ENCODE measurements at regions not wholly inside any gene's neighbourhood (a gene's known extent, or its start where the extent isn't known, plus 50 kb on each side); places are given as distances from the start of the nearest gene placed in this dataset.

GRCh38 chr21:41024341-41024740, 143.6 kb upstream of the BACE2 start:
- Histone ChIP-seq H3K4me3 (no peak overlapping the region), H3K4me1 (peaks cover 0 to 5% (median 0%) of the 10 kb centered on the region in 4 donors), H3K27ac (no peak overlapping the region), H3K27me3 (peaks cover 0 to 3% (median 0%) of the 10 kb centered on the region in 3 donors), H3K9me3 (peaks cover 0 to 9% (median 4%) of the 10 kb centered on the region in 4 donors), H3K36me3 (no peaks in the 10 kb centered on the region)
- intact Hi-C loops (cut with DNase I; ENCODE audit: low total_unique reads) = no loop called here
- WGBS, 5 donors = 57 to 92% (median 81%) methylated on average over 2 of the region's 2 CpGs
- TF ChIP-seq EP300 (IDR thresholded peaks at IDR 0.05) (no peak), POLR2A (IDR thresholded peaks at IDR 0.05) (no peak), POLR2AphosphoS5 (IDR thresholded peaks at IDR 0.05) (no peak), CTCF (IDR thresholded peaks at IDR 0.05) (no peak)
- DNase-seq = no peak

- Histone ChIP-seq H3K27me3 (peaks cover 0 to 3% (median 0%) of the 10 kb centered on the region in 3 donors), H3K36me3 (no peaks in the 10 kb centered on the region), H3K27ac (no peak overlapping the region), H3K4me1 (peaks cover 0 to 9% (median 2%) of the 10 kb centered on the region in 4 donors), H3K4me3 (no peak overlapping the region), H3K9me3 (peaks cover 0 to 9% (median 4%) of the 10 kb centered on the region in 4 donors)
- no peak for TF ChIP-seq POLR2AphosphoS5 (IDR thresholded peaks at IDR 0.05)
- TF ChIP-seq CTCF (IDR thresholded peaks at IDR 0.05) = no peak
- TF ChIP-seq EP300 (IDR thresholded peaks at IDR 0.05) = no peak
- no peak for TF ChIP-seq POLR2A (IDR thresholded peaks at IDR 0.05)
- intact Hi-C loops (cut with DNase I; ENCODE audit: low total_unique reads) = no loop called here
- WGBS, 5 donors = 43 to 66% (median 59%) methylated on average over 13 of the region's 13 CpGs
- peak in 1 of 2 donors; percentile 80 for DNase-seq
These were observed 143.2 kb upstream of the BACE2 start for GRCh38 chr21:41024746-41025254.

GRCh38 chr21:41029571-41029970, 138.4 kb upstream of the BACE2 start:
- peaks cover 0 to 9% (median 4%) of the 10 kb centered on the region in 4 donors for H3K9me3 ChIP-seq
- DNase-seq = no peak
- no peaks in the 10 kb centered on the region for H3K36me3 ChIP-seq
- TF ChIP-seq POLR2A (IDR thresholded peaks at IDR 0.05) = no peak
- no peak for TF ChIP-seq CTCF (IDR thresholded peaks at IDR 0.05)
- no peak for TF ChIP-seq POLR2AphosphoS5 (IDR thresholded peaks at IDR 0.05)
- no peak for TF ChIP-seq EP300 (IDR thresholded peaks at IDR 0.05)
- 37 to 68% (median 44%) methylated on average over 3 of the region's 3 CpGs for WGBS, 5 donors
- no peak overlapping the region for H3K27ac ChIP-seq
- H3K4me1 ChIP-seq = peaks cover 0 to 9% (median 3%) of the 10 kb centered on the region in 4 donors
- H3K27me3 ChIP-seq = peaks cover 0 to 7% (median 0%) of the 10 kb centered on the region in 3 donors
- no peak overlapping the region for H3K4me3 ChIP-seq
- intact Hi-C loops (cut with DNase I; ENCODE audit: low total_unique reads) = no loop called here

- intact Hi-C loops (cut with DNase I; ENCODE audit: low total_unique reads) = no loop called here
- no peak for DNase-seq
- TF ChIP-seq EP300 (IDR thresholded peaks at IDR 0.05) = no peak
- TF ChIP-seq POLR2A (IDR thresholded peaks at IDR 0.05) = no peak
- TF ChIP-seq CTCF (IDR thresholded peaks at IDR 0.05) = no peak
- Histone ChIP-seq H3K27me3 (peaks cover 0 to 7% (median 0%) of the 10 kb centered on the region in 3 donors), H3K9me3 (peaks cover 0 to 7% (median under 1%) of the 10 kb centered on the region in 4 donors), H3K36me3 (no peaks in the 10 kb centered on the region), H3K27ac (no peak overlapping the region), H3K4me1 (peaks cover 0 to 9% (median 3%) of the 10 kb centered on the region in 4 donors), H3K4me3 (no peak overlapping the region)
- WGBS, 5 donors = 62 to 87% (median 71%) methylated on average over 3 of the region's 3 CpGs
These were observed 136.2 kb upstream of the BACE2 start for GRCh38 chr21:41031701-41032220.
